ENCODE measurements at regions not wholly inside any gene's neighbourhood (a gene's known extent, or its start where the extent isn't known, plus 50 kb on each side); places are given as distances from the start of the nearest gene placed in this dataset.
"Not testable (repeated sequence)": the region's sequence is repeated elsewhere in the genome, so short reads cannot be mapped to it uniquely, and the experiment has no call there.

DNA sequence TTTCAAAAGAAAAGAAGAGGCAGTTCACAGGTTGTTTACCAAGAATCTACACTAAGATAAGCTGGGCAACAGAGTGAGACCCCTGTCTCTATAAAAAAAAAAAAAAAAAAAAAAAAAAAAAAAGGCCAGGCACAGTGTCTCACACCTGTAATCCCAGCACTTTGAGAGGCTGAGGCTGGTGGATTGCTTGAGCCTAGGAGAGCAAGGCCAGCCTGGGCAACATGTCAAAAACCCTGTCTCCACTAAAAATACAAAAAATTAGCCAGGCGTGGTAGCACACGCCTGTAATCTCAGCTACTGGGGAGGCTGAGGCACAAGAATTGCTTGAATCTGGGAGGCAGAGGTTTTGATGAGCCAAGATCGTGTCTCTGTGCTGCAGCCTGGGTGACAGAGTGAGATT is 147.6 kb downstream of the NECTIN1 start:
- not testable (repeated sequence) for H3K9ac ChIP-seq (ENCODE audit: low read length); H3K79me1 ChIP-seq (ENCODE audit: low read length); H2BK5ac ChIP-seq (ENCODE audit: low read depth, low read length, poor library complexity); H3K9me3 ChIP-seq (ENCODE audit: insufficient read depth, low read depth, low read length); H3K4ac ChIP-seq (ENCODE audit: low read depth, low read length); H2BK12ac ChIP-seq (ENCODE audit: low read length); H3K27me3 ChIP-seq (ENCODE audit: insufficient read depth, low read length); H2AFZ ChIP-seq (ENCODE audit: insufficient read depth, low read length, poor library complexity); H4K12ac ChIP-seq (ENCODE audit: low read depth, low read length); DNase-seq; H3K4me3 ChIP-seq (ENCODE audit: low read depth, low read length); H2AK5ac ChIP-seq (ENCODE audit: low read length); H3K27ac ChIP-seq (ENCODE audit: low read depth, low read length); H3K36me3 ChIP-seq (ENCODE audit: control insufficient read depth in 1 of 2, insufficient read depth in 2 of 2, low read length in 2 of 2); H3K4me2 ChIP-seq (ENCODE audit: low read length); H3K14ac ChIP-seq (ENCODE audit: low read length); H2BK120ac ChIP-seq (ENCODE audit: insufficient read depth, low read length, poor library complexity); H4K8ac ChIP-seq (ENCODE audit: low read depth, low read length); H3K23ac ChIP-seq (ENCODE audit: low read length); H3K79me2 ChIP-seq (ENCODE audit: control insufficient read depth, insufficient read depth, low read length, poor library complexity); H4K91ac ChIP-seq (ENCODE audit: low read depth, low read length); H3K18ac ChIP-seq (ENCODE audit: low read length)
- H3K4me1 ChIP-seq (ENCODE audit: control insufficient read depth in 1 of 2, insufficient read depth in 2 of 2, low read length in 2 of 2): peaks cover 13 to 17% of the 10 kb centered on the region in 2 experiments
- WGBS (ENCODE audit: extremely low coverage, insufficient coverage, insufficient read length): no CpG with 5 or more reads among the region's 3 CpGs

- Histone ChIP-seq H3K4ac (ENCODE audit: low read depth, low read length) (no peak overlapping the region), H3K4me1 (ENCODE audit: control insufficient read depth in 1 of 2, insufficient read depth in 2 of 2, low read length in 2 of 2) (peaks cover 13 to 17% of the 10 kb centered on the region in 2 experiments), H2AK5ac (ENCODE audit: low read length) (no peak overlapping the region), H4K12ac (ENCODE audit: low read depth, low read length) (no peak overlapping the region), H2BK5ac (ENCODE audit: low read depth, low read length, poor library complexity) (no peak overlapping the region), H3K14ac (ENCODE audit: low read length) (no peak overlapping the region), H3K27ac (ENCODE audit: low read depth, low read length) (no peak overlapping the region), H4K8ac (ENCODE audit: low read depth, low read length) (no peak overlapping the region), H3K79me1 (ENCODE audit: low read length) (peaks cover 9% of the 10 kb centered on the region), H4K91ac (ENCODE audit: low read depth, low read length) (no peak overlapping the region), H3K9me3 (ENCODE audit: insufficient read depth, low read depth, low read length) (peaks cover 4% of the 10 kb centered on the region), H2AFZ (ENCODE audit: insufficient read depth, low read length, poor library complexity) (no peak overlapping the region), H3K23ac (ENCODE audit: low read length) (no peak overlapping the region), H3K18ac (ENCODE audit: low read length) (no peak overlapping the region), H3K27me3 (ENCODE audit: insufficient read depth, low read length) (no peaks in the 10 kb centered on the region), H3K9ac (ENCODE audit: low read length) (no peak overlapping the region), H2BK12ac (ENCODE audit: low read length) (no peak overlapping the region), H3K4me3 (ENCODE audit: low read depth, low read length) (no peak overlapping the region), H2BK120ac (ENCODE audit: insufficient read depth, low read length, poor library complexity) (no peak overlapping the region), H3K4me2 (ENCODE audit: low read length) (no peak overlapping the region), H3K36me3 (ENCODE audit: control insufficient read depth in 1 of 2, insufficient read depth in 2 of 2, low read length in 2 of 2) (no peaks in the 10 kb centered on the region), H3K79me2 (ENCODE audit: control insufficient read depth, insufficient read depth, low read length, poor library complexity) (peaks cover 7% of the 10 kb centered on the region)
- DNase-seq: no peak
- no CpG with 5 or more reads among the region's 1 CpG for WGBS (ENCODE audit: extremely low coverage, insufficient coverage, insufficient read length)
These were observed 148.2 kb downstream of the NECTIN1 start for GRCh38 chr11:119580751-119581150.

DNA sequence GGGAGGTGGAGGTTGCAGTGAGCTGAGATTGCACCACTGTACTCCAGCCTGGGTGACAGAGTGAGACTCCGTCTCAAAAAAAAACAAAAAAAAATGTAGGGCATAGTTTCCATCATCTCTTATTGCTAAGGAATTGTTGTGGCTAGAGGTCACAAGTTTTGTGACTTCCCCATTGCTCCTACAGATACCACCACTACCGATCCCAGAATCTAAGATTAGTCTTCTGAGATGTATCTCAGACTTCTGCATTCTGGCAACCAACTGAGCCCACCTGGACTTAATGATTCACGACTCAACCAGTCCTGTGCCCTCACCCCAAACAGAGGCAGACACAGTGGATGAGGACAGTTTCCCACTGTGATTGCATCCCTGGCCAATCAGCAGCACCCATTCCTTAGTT is 148.9 kb downstream of the NECTIN1 start:
- no CpG with 5 or more reads among the region's 3 CpGs for WGBS (ENCODE audit: extremely low coverage, insufficient coverage, insufficient read length)
- Histone ChIP-seq H3K4ac (ENCODE audit: low read depth, low read length) (no peak overlapping the region), H3K79me1 (ENCODE audit: low read length) (peaks cover 8% of the 10 kb centered on the region)

DNA sequence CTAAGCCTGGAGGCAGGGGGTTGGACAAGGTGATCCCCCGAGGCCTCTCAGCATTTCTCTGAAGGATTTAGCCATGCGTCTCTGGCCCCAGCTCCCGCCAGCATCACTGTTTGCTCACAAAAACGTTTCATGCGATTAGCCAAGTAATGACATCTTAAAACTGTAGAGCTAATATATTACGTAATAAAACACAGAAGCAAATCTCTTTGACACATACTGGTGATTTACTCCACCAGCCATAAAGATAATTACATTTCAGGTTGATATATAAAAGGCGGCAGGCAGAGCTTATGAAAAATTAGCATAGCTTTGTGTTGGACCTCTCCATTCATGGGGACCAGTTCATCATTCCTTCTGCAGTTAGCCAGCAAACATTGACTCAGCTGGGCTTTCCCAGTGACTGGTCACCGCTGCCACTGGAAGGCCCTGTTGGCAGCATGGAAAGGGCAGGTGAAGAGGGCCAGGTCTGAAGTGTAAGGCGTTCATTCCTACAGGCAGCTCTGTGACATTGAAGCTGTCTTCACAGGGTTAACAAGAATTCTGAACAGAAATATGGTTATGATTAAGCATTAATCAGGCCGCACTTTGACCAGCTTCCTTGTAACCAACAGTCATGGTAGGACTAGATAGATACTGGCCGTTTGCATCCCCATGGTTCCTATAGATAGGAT is 150.3 kb downstream of the NECTIN1 start:
- H3K27me3 ChIP-seq (ENCODE audit: insufficient read depth, low read length): no peaks in the 10 kb centered on the region
- H3K27ac ChIP-seq (ENCODE audit: low read depth, low read length): no peak overlapping the region
- H4K91ac ChIP-seq (ENCODE audit: low read depth, low read length): no peak overlapping the region
- H2AFZ ChIP-seq (ENCODE audit: insufficient read depth, low read length, poor library complexity): no peak overlapping the region
- no peaks in the 10 kb centered on the region for H3K4me1 ChIP-seq (ENCODE audit: control insufficient read depth in 1 of 2, insufficient read depth in 2 of 2, low read length in 2 of 2)
- no peak overlapping the region for H4K8ac ChIP-seq (ENCODE audit: low read depth, low read length)
- no peak overlapping the region for H3K23ac ChIP-seq (ENCODE audit: low read length)
- H3K14ac ChIP-seq (ENCODE audit: low read length): no peak overlapping the region
- no peak overlapping the region for H3K4ac ChIP-seq (ENCODE audit: low read depth, low read length)
- H3K36me3 ChIP-seq (ENCODE audit: control insufficient read depth in 1 of 2, insufficient read depth in 2 of 2, low read length in 2 of 2): no peaks in the 10 kb centered on the region
- no peak overlapping the region for H2AK5ac ChIP-seq (ENCODE audit: low read length)
- H3K4me3 ChIP-seq (ENCODE audit: low read depth, low read length): no peak overlapping the region
- no peak overlapping the region for H3K18ac ChIP-seq (ENCODE audit: low read length)
- no peak overlapping the region for H3K9ac ChIP-seq (ENCODE audit: low read length)
- DNase-seq: no peak
- peaks cover 4% of the 10 kb centered on the region for H3K9me3 ChIP-seq (ENCODE audit: insufficient read depth, low read depth, low read length)
- no peak overlapping the region for H2BK5ac ChIP-seq (ENCODE audit: low read depth, low read length, poor library complexity)
- no peak overlapping the region for H3K4me2 ChIP-seq (ENCODE audit: low read length)
- no peak overlapping the region for H4K12ac ChIP-seq (ENCODE audit: low read depth, low read length)
- H3K79me1 ChIP-seq (ENCODE audit: low read length): no peaks in the 10 kb centered on the region
- no peak overlapping the region for H2BK120ac ChIP-seq (ENCODE audit: insufficient read depth, low read length, poor library complexity)
- H3K79me2 ChIP-seq (ENCODE audit: control insufficient read depth, insufficient read depth, low read length, poor library complexity): no peaks in the 10 kb centered on the region
- no CpG with 5 or more reads among the region's 11 CpGs for WGBS (ENCODE audit: extremely low coverage, insufficient coverage, insufficient read length)
- no peak overlapping the region for H2BK12ac ChIP-seq (ENCODE audit: low read length)

More for the DNA sequence above, 148.9 kb downstream of the NECTIN1 start:
- Histone ChIP-seq H4K8ac (ENCODE audit: low read depth, low read length) (no peak overlapping the region), H2AK5ac (ENCODE audit: low read length) (no peak overlapping the region), H3K23ac (ENCODE audit: low read length) (no peak overlapping the region), H3K14ac (ENCODE audit: low read length) (no peak overlapping the region), H3K36me3 (ENCODE audit: control insufficient read depth in 1 of 2, insufficient read depth in 2 of 2, low read length in 2 of 2) (no peaks in the 10 kb centered on the region), H3K4me2 (ENCODE audit: low read length) (no peak overlapping the region), H2BK120ac (ENCODE audit: insufficient read depth, low read length, poor library complexity) (no peak overlapping the region), H3K27me3 (ENCODE audit: insufficient read depth, low read length) (no peaks in the 10 kb centered on the region), H3K4me1 (ENCODE audit: control insufficient read depth in 1 of 2, insufficient read depth in 2 of 2, low read length in 2 of 2) (peaks cover 11 to 12% of the 10 kb centered on the region in 2 experiments), H4K12ac (ENCODE audit: low read depth, low read length) (no peak overlapping the region), H3K9me3 (ENCODE audit: insufficient read depth, low read depth, low read length) (peaks cover 4% of the 10 kb centered on the region), H3K9ac (ENCODE audit: low read length) (no peak overlapping the region), H3K27ac (ENCODE audit: low read depth, low read length) (no peak overlapping the region), H3K79me2 (ENCODE audit: control insufficient read depth, insufficient read depth, low read length, poor library complexity) (peaks cover 7% of the 10 kb centered on the region), H4K91ac (ENCODE audit: low read depth, low read length) (no peak overlapping the region), H2BK5ac (ENCODE audit: low read depth, low read length, poor library complexity) (no peak overlapping the region), H2BK12ac (ENCODE audit: low read length) (no peak overlapping the region), H3K4me3 (ENCODE audit: low read depth, low read length) (no peak overlapping the region), H2AFZ (ENCODE audit: insufficient read depth, low read length, poor library complexity) (no peak overlapping the region), H3K18ac (ENCODE audit: low read length) (no peak overlapping the region)
- DNase-seq: no peak
